Retina (tissue), 1 donor: ENCODE measurements at regions not wholly inside any gene's neighbourhood (a gene's known extent, or its start where the extent isn't known, plus 50 kb on each side); places are given as distances from the start of the nearest gene placed in this dataset.
"Not testable (repeated sequence)": the region's sequence is repeated elsewhere in the genome, so short reads cannot be mapped to it uniquely, and the experiment has no call there.

ENCODE experiments used
- DNase-seq: peaks from one replicate; pipeline ENCODE4 v3.0.0-alpha.2; 2016

- no peak for DNase-seq
Observed at GRCh38 chr12:59079472-59079871, 159.2 kb upstream of the LRIG3 start.

GRCh38 chr12:59079002-59079401 lies 158.7 kb upstream of the LRIG3 start:
- DNase-seq = no peak

DNA sequence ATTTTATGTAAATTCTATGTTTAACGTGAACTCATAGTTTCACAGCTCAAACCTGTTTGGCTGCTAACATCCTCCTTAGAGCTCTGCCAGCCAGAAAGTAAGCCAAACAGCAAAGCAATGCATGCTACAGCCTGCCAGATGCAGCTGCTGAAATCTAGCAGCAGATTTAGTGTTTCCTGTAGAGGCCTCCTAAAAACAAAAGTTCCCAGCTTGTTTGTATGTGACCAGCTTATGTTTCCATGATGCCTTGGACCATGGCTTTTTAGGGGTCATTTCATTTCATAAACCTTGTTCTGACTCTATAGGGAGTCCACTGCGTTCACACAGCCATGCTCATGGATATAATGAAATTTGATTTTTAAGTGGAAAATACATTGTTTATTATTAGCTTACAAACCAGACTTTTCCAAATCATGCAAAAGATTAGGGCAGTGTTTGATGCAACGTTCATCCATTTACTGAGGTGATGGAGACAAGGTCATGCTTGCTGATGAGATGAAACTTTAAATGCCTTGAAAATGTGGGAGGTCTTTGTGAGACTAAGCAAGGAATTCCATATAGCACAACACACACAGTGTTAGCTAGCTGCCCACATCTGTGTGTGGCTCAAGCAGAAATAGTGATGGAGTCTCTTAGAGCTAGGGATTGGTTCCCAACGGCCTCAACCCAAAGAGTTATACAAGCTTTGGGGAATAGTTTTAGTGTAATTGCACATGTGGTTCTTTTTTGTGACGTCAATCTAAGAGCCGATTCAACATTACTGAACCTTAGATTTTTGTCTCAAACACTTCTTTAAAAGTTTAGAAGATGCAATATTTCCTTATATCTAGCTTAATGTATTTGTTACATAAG lies 157.5 kb upstream of the LRIG3 start:
- no peak for DNase-seq

- DNase-seq = no peak
Observed at GRCh38 chr12:59077153-59077552, 156.8 kb upstream of the LRIG3 start.

GRCh38 chr12:59076622-59077021 lies 156.3 kb upstream of the LRIG3 start:
- no peak for DNase-seq

DNA sequence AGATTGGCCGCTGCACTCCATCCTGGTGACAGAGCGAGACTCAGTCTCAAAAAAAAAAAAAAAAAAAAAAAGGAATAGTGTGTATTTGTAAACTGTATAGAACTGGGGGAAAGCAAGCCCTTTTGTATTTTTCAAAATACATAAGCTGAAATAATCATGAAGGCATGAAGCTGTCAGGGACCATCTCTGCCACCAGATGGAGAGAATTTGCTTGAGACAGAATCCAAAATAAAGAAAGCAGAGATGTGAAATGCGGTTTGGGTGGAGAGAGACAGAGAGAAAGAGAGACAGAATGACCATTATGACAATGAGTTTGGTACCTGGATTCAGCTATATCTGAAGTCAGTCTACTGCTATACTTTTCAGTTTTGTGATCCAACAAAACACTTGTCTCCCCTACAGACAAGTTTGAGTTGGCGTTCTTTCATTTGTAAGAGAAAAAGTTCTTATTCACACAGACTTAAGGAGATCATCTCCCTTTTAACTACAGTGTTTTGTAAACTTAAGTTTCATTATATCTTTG lies 155.7 kb upstream of the LRIG3 start:
- DNase-seq = no peak

DNA sequence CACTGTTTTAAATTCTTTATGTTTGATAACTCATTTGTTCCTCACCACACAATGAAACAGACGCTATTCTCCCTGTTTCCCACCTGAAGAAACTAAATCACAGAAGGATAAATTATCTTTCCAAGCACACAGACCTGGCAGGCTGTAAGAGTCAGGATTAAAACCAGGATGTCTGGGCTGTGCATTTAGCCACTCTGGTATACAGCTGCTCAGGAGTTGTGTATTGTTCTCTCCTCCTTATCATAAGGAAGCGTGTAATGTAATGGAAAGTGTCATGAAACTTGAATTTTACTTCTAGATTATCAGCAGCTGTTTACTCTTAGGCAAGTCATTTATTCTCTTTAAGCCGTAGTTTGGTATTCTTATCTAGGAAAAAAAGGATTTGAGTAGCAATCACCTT lies 154.8 kb upstream of the LRIG3 start:
- DNase-seq = no peak

- no peak for DNase-seq
Observed at GRCh38 chr12:59070322-59070933, 150.1 kb upstream of the LRIG3 start.

- no peak for DNase-seq
Observed at GRCh38 chr12:59069516-59069915, 149.2 kb upstream of the LRIG3 start.

DNA sequence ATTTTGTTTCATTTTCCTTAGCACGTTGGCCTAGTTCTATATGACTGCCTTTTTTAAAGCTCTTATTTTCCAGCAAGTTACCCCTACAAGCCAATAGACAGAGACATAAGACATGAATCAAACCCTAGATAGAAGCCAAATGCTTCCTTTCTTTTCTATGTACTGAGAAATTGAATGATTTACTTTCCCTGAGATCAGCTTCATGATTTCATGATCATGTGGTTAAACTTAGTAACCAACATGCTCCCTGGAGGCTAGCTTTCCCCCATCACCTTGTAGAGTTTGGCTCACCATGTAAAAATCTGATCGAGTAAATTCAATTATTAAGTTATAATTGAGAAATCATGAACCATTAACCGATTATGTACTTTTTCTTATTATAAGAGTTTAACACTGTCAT lies 148.1 kb upstream of the LRIG3 start:
- no peak for DNase-seq

DNA sequence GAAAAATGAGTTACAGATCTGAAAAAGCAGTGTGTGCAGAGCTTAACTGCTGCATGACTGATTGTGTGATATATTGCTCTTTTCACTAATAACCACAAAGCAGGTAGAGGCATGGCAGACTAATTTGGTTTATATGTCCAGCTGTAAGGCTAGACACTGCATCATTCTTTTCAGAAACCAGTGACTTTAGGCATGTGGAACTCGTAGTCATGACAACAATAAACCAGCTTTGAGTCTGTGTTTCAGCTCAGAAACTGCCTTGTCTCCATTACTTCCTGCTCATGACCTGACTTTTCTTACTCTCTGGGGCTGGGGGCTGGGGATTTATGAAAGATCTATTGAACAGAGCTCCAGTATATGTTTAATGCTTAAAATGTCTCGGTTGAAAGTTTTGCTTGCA lies 146.8 kb upstream of the LRIG3 start:
- DNase-seq = no peak

GRCh38 chr12:59066445-59066844 lies 146.1 kb upstream of the LRIG3 start:
- DNase-seq = no peak

DNA sequence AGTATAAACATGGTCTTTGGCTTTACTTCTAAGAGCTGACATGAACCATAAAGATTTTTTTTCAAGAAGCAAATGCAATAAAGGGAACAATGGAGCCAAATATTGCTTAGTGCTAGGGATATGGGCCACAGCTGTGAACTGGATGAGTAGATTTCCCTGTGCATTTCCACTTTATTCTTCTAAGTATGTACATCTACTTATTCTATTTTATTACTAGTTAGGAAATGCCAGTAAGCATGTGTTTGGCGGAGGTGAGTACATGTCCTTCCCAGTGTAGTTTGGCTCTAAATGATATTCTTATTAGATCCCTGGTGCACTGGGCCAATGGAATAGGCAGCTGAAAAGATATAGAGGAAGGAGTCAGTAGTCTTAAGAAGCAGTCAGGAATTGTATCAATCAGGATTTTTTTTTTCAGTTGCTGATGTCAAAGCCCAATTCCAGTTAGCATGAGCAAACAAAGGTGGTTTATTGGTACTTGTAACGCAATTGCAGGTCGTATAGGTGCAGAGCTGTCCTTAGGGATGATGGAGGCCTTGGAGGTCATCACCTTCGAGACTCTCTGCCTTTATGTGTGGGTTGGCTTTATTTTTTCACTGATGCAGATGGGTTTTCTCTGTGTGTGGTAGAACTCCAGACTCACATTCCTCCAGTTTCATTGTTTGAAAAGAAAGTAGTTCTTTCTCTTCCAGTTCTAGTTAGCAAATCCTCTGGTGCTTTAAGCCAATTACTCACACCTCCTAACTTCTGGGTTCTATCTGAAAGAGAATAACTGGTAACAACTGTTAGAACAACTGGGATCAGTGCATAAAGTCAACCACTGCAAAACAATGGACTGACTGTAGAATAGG lies 139.0 kb upstream of the LRIG3 start:
- DNase-seq = no peak

GRCh38 chr12:59056966-59057365 lies 136.7 kb upstream of the LRIG3 start:
- peak; percentile 56 for DNase-seq

GRCh38 chr12:59055204-59055860 lies 135.0 kb upstream of the LRIG3 start:
- DNase-seq = no peak

DNA sequence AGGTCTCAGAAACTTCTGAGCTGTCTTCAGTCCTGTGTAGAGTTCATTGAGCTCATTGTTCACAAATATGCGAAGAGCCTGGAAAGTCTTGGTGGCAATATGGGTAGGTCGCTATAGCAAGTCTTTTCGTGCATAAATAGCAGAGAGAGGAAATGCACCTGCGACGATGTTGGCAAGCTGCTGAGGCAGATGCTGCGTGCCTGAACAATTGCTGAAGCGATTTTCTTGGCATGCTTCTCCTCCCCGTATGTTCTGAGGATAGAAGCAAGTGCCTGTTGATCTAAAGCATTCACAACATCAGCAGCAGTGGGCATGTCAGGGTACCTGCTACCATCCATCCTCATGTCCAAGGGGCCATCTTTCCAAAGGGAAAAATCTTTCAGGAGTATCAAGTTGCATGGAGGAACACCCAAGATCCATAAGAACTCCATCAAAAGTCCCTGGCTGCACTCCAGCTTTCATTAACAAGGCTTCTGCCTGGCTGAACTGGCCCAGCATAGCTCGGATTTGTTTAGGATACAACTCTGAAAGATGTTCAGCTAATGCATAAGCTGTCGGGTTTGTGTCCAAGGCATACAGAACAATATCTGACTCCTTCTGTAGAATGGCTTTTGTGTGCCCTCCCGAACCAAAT lies 133.1 kb upstream of the LRIG3 start:
- not testable (repeated sequence) for DNase-seq

GRCh38 chr12:59046763-59047534 lies 126.6 kb upstream of the LRIG3 start:
- DNase-seq = no peak

GRCh38 chr12:59044791-59045190 lies 124.5 kb upstream of the LRIG3 start:
- no peak for DNase-seq

DNA sequence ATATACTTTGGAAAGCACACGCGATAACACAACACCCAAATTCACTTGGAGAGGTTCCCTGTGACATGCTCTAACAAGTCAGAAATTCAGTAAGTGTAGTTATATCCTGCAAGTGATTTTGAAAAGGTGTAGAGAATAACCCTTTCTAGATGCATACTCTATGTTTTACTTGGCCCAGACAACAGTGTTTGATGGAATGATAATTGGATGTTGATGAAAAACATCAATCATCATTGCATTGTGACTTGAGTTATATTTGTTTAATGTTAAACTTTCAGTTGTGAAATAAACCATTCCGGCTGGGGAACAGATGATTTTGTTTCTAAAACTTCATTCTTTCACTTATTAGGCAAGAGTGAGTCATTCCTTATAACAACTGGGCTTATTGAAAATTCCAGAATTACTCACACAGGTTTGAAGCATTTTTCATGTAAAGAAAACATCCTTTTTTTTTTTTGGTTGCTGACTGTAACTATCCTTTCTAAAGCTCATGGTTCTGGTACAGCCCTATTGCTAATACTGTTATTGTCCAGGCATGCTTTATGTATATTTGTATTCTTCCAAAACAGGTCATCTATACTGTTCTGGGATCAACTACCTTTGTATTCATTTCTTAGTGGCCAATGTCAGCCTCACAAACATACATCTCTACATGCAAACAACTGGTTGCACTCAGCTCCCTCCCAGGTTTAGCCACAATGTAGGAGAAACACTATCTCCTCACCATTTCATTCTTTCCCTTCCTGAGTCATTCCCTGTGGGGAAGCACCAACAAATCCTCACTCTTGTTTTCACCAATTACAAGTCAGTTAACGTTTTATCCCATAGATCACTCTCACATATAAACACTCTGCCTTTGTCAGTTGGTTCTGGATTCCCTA lies 121.2 kb upstream of the LRIG3 start:
- DNase-seq = no peak

DNA sequence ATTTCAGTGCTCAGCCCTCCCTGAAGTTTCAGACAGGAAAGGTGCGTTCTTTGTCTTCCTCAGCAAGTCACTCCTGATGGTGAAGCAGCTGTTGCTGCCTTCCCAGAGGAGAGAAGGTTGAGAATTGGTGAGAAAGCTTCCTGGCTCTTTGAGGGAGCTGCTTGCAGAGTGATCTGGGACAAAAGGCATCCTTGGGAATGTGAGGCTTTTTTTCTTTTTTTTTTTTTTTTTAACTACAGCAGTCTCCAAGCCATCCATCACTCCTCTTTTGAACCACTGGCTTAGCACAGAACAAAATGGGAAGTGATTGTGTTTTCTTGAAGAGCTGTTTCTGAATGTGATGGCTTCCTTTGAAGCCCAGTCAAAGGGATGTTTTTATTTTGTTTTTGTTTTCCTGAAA lies 120.4 kb upstream of the LRIG3 start:
- peak; percentile 20 for DNase-seq
